Activated effector memory CD4-positive, alpha-beta T cell treated with anti-CD3 and anti-CD28 coated beads, Interleukin-2, amount 50 U/mL, for 16 hours (primary cell): ENCODE measurements at regions not wholly inside any gene's neighbourhood (a gene's known extent, or its start where the extent isn't known, plus 50 kb on each side); places are given as distances from the start of the nearest gene placed in this dataset.

Source experiments
- DNase-seq: peaks from one replicate; pipeline ENCODE4 v3.0.0-alpha.2; 2020

GRCh38 chr1:229938551-229938950 lies 128.5 kb upstream of the GALNT2 start:
- DNase-seq = no peak

GRCh38 chr1:229940684-229941083 lies 126.4 kb upstream of the GALNT2 start:
- no peak for DNase-seq

- no peak for DNase-seq
These were observed 125.9 kb upstream of the GALNT2 start for GRCh38 chr1:229941160-229941559.

- DNase-seq = no peak
These were observed 125.2 kb upstream of the GALNT2 start for GRCh38 chr1:229941831-229942230.

- no peak for DNase-seq
These were observed 124.5 kb upstream of the GALNT2 start for GRCh38 chr1:229942501-229942900.

GRCh38 chr1:229943148-229943714 lies 123.8 kb upstream of the GALNT2 start:
- DNase-seq = no peak

GRCh38 chr1:229943988-229944743 lies 122.9 kb upstream of the GALNT2 start:
- DNase-seq = no peak

- no peak for DNase-seq
These were observed 121.2 kb upstream of the GALNT2 start for GRCh38 chr1:229945795-229946194.

- DNase-seq = no peak
These were observed 119.1 kb upstream of the GALNT2 start for GRCh38 chr1:229947968-229948367.

- DNase-seq = no peak
These were observed 118.6 kb upstream of the GALNT2 start for GRCh38 chr1:229948438-229948837.

GRCh38 chr1:229949500-229949899 lies 117.5 kb upstream of the GALNT2 start:
- DNase-seq = no peak

GRCh38 chr1:229950020-229950419 lies 117.0 kb upstream of the GALNT2 start:
- DNase-seq = no peak

- no peak for DNase-seq
These were observed 116.1 kb upstream of the GALNT2 start for GRCh38 chr1:229950908-229951307.

- no peak for DNase-seq
These were observed 115.0 kb upstream of the GALNT2 start for GRCh38 chr1:229951856-229952534.

GRCh38 chr1:229952670-229953520 lies 114.1 kb upstream of the GALNT2 start:
- DNase-seq = no peak

- no peak for DNase-seq
These were observed 113.2 kb upstream of the GALNT2 start for GRCh38 chr1:229953736-229954326.

- DNase-seq = no peak
These were observed 102.8 kb upstream of the GALNT2 start for GRCh38 chr1:229964281-229964680.

- no peak for DNase-seq
These were observed 96.3 kb upstream of the GALNT2 start for GRCh38 chr1:229970714-229971113.

- DNase-seq = no peak
These were observed 95.9 kb upstream of the GALNT2 start for GRCh38 chr1:229971141-229971540.

GRCh38 chr1:229972600-229973296 lies 94.3 kb upstream of the GALNT2 start:
- no peak for DNase-seq

- DNase-seq = no peak
These were observed 93.8 kb upstream of the GALNT2 start for GRCh38 chr1:229973297-229973612.

GRCh38 chr1:229975047-229975446 lies 92.0 kb upstream of the GALNT2 start:
- no peak for DNase-seq
